HepG2 (cell line): ENCODE measurements at regions not wholly inside any gene's neighbourhood (a gene's known extent, or its start where the extent isn't known, plus 50 kb on each side); places are given as distances from the start of the nearest gene placed in this dataset.
"Not testable (repeated sequence)": the region's sequence is repeated elsewhere in the genome, so short reads cannot be mapped to it uniquely, and the experiment has no call there.

Experiments used
- ATM ChIP-seq: fragments of 450-650 bp; IDR thresholded peaks from 2 replicates; pipeline ENCODE4 v1.7.1; 2017; ENCODE audit warnings: mild to moderate bottlenecking, borderline replicate concordance
- EZH2 ChIP-seq: conservative IDR thresholded peaks from 2 replicates; pipeline ENCODE4 v1.6.1; 2012; ENCODE audit warnings: mild to moderate bottlenecking, low read depth, low read length, moderate library complexity

DNA sequence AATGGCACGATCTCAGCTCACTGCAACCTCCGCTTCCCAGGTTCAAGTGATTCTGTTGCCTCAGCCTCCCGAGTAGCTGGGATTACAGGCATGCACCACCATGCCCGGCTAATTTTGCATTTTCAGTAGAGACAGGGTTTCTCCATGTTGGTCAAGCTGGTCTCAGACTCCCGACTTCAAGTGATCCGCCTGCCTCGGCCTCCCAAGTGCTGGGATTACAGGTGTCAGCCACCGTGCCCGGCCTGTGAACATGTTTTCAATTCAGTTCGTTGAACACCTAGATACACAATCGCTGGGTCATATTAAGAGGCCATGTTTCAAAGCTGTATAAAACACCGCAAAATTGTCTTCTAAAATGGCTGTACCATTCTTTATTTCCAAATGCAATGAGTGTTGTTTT is 830.3 kb upstream of the TMPRSS15 start:
- not testable (repeated sequence) for TF ChIP-seq ATM, EZH2
